ENCODE measurements at regions not wholly inside any gene's neighbourhood (a gene's known extent, or its start where the extent isn't known, plus 50 kb on each side); places are given as distances from the start of the nearest gene placed in this dataset.

- TF ChIP-seq, protein P1, sequence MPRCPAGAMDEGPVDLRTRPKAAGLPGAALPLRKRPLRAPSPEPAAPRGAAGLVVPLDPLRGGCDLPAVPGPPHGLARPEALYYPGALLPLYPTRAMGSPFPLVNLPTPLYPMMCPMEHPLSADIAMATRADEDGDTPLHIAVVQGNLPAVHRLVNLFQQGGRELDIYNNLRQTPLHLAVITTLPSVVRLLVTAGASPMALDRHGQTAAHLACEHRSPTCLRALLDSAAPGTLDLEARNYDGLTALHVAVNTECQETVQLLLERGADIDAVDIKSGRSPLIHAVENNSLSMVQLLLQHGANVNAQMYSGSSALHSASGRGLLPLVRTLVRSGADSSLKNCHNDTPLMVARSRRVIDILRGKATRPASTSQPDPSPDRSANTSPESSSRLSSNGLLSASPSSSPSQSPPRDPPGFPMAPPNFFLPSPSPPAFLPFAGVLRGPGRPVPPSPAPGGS (IDR thresholded peaks at IDR 0.05): no peak
These were observed 355.9 kb upstream of the RAG2 start (continued) for GRCh38 chr11:36953976-36954375.

DNA sequence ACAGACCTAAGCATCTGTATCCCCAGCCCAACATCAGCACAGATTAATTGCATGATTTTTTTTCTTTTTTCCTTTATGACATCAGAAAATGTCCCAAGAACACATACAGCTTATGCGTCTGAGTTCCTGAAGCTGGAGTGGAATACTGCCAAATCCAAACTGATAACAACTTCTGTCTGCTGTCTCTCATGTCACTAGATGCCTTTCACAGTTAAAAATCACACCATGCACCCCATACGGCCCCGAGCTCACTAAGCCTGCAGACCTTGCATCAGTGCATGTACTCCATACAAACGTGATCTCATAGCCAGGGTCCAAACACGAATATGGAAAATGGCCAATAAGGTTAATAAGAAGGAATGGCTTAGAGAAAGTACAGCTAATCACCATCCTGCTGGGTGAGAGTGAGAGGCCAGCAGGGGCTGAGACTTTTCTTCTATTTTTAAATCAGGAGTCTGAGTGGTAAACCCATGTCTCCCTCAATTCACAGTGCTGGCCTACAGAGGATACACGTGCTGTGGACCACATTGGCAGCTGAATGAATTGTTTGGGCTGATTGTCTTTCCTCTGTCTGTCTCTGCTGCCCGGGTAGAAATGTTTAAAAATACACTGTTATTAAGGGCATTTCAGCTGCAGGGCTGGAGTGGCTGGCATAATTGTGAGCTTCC, 350.6 kb upstream of the RAG2 start:
- no peak for ATAC-seq

More for the DNA sequence above, 350.6 kb upstream of the RAG2 start:
- TF ChIP-seq ZSCAN20 (CRISPR knock-in tag; IDR thresholded peaks at IDR 0.05): no peak
- TF ChIP-seq, protein P2, sequence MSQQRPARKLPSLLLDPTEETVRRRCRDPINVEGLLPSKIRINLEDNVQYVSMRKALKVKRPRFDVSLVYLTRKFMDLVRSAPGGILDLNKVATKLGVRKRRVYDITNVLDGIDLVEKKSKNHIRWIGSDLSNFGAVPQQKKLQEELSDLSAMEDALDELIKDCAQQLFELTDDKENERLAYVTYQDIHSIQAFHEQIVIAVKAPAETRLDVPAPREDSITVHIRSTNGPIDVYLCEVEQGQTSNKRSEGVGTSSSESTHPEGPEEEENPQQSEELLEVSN (IDR thresholded peaks at IDR 0.05; ENCODE audit: borderline replicate concordance, low read depth): no peak
- TF ChIP-seq RFX5 (IDR thresholded peaks at IDR 0.05): no peak
- no peak for TF ChIP-seq HDAC2 (IDR thresholded peaks at IDR 0.05)
- TF ChIP-seq GATA3 (IDR thresholded peaks at IDR 0.05; ENCODE audit: borderline replicate concordance): no peak
- TF ChIP-seq RNF2 (IDR thresholded peaks at IDR 0.05; ENCODE audit: borderline replicate concordance, low read depth): no peak
- TF ChIP-seq POLR2AphosphoS2 (conservative IDR thresholded peaks at IDR 0.05; ENCODE audit: low read length): no peak
- TF ChIP-seq SMC3 (IDR thresholded peaks at IDR 0.05): no peak
- TF ChIP-seq HOXB5 (CRISPR knock-in tag; IDR thresholded peaks at IDR 0.05): no peak
- no peak for TF ChIP-seq MYC (IDR thresholded peaks at IDR 0.05; ENCODE audit: borderline replicate concordance, low read length)
- no peak for TF ChIP-seq RAD21 (conservative IDR thresholded peaks at IDR 0.05 in 1 of 2, IDR thresholded peaks at IDR 0.05 in 1 of 2)
- TF ChIP-seq, protein P3, sequence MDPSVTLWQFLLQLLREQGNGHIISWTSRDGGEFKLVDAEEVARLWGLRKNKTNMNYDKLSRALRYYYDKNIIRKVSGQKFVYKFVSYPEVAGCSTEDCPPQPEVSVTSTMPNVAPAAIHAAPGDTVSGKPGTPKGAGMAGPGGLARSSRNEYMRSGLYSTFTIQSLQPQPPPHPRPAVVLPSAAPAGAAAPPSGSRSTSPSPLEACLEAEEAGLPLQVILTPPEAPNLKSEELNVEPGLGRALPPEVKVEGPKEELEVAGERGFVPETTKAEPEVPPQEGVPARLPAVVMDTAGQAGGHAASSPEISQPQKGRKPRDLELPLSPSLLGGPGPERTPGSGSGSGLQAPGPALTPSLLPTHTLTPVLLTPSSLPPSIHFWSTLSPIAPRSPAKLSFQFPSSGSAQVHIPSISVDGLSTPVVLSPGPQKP (IDR thresholded peaks at IDR 0.05; ENCODE audit: low read depth, low read length): no peak
- no peak for TF ChIP-seq HMGXB4 (CRISPR knock-in tag; IDR thresholded peaks at IDR 0.05; ENCODE audit: borderline replicate concordance)
- TF ChIP-seq, protein P1 (IDR thresholded peaks at IDR 0.05): no peak
- no peak for TF ChIP-seq HEYL (CRISPR knock-in tag; IDR thresholded peaks at IDR 0.05)
- TF ChIP-seq USF2 (IDR thresholded peaks at IDR 0.05): no peak
- TF ChIP-seq CEBPB (IDR thresholded peaks at IDR 0.05): no peak
- no peak for TF ChIP-seq NFE2L2 (conservative IDR thresholded peaks at IDR 0.05; ENCODE audit: low read length)
- no peak for TF ChIP-seq ZNF302 (CRISPR knock-in tag; IDR thresholded peaks at IDR 0.05)
- Histone ChIP-seq H3K9me3 (no peaks in the 10 kb centered on the region), H3K4me2 (no peak overlapping the region), H3K27ac (no peak overlapping the region), H3K4me3 (no peak overlapping the region), H3K4me1 (no peaks in the 10 kb centered on the region)
- ChIA-PET POLR2A (no interaction called here), CTCF (no interaction called here)
- DNase-seq (ENCODE audit: low read depth in 1 of 2, low spot score in 1 of 2) (no peak), FAIRE-seq (no peak)
- WGBS (ENCODE audit: missing lambda C conversion rate): 4% methylated on average over 7 of the region's 7 CpGs
